ENCODE measurements at regions not wholly inside any gene's neighbourhood (a gene's known extent, or its start where the extent isn't known, plus 50 kb on each side); places are given as distances from the start of the nearest gene placed in this dataset.

DNA sequence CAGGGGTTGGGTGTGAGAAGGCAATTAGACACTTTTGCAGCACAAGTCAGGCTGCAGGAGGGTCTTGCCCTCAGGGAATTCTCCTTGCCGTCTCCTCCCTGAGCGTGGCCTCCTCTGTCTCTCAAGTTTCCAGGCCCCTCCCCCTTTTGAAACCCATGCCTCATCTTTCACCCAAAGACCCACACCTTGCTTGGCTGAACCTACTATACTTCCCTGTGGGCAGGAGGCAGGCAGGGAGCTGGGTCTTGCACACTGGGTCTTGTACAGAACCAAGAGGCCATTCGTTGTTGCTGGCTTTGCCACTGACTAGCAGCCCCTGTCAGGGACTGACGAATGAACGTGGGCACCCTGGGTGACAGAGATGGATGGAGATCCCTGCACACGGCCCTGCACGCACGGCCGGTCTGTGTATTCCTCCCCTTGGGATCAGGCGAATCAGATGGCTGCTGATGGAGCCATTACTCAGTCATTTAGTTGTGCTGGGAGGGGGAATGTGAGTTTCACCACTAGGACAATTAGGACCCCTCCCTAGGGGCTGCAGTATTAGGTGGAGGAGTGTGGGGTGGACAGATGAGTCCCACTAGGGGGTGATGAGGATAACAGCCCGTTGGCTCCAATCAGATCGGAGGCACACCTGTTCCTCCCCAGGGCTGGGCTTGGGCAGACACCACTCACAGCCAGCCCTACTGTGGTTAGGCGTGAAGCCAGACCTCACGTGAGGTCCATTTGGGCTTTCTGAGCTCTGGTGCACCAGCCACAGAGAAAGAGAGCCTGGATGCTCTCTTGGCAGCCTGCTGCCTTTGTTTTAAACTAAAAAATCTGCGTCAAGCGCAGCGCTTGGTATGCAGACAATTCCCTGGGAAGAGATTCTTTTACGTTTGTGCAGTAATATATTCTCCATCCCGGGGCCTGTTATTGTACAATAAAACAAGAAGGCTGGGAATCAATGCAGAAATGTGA is 167.7 kb upstream of the WSCD1 start:
- no peak for TF ChIP-seq EZH2 (IDR thresholded peaks at IDR 0.05; ENCODE audit: insufficient read depth, low read length)
- TF ChIP-seq, protein P1, sequence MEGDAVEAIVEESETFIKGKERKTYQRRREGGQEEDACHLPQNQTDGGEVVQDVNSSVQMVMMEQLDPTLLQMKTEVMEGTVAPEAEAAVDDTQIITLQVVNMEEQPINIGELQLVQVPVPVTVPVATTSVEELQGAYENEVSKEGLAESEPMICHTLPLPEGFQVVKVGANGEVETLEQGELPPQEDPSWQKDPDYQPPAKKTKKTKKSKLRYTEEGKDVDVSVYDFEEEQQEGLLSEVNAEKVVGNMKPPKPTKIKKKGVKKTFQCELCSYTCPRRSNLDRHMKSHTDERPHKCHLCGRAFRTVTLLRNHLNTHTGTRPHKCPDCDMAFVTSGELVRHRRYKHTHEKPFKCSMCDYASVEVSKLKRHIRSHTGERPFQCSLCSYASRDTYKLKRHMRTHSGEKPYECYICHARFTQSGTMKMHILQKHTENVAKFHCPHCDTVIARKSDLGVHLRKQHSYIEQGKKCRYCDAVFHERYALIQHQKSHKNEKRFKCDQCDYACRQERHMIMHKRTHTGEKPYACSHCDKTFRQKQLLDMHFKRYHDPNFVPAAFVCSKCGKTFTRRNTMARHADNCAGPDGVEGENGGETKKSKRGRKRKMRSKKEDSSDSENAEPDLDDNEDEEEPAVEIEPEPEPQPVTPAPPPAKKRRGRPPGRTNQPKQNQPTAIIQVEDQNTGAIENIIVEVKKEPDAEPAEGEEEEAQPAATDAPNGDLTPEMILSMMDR (IDR thresholded peaks at IDR 0.05; ENCODE audit: insufficient read depth, low read depth, low read length): no peak
- Histone ChIP-seq H3K36me3 (ENCODE audit: insufficient read depth, low read length) (no peaks in the 10 kb centered on the region), H3K9ac (ENCODE audit: low read length) (no peak overlapping the region), H3K4me3 (ENCODE audit: insufficient read depth, low read depth, low read length) (no peak overlapping the region), H3K4me2 (ENCODE audit: low read length) (no peak overlapping the region), H3K4me1 (ENCODE audit: insufficient read depth, low read length) (no peaks in the 10 kb centered on the region), H3K9me3 (ENCODE audit: insufficient read depth, low read depth, low read length) (no peaks in the 10 kb centered on the region), H3K27ac (ENCODE audit: low read depth, low read length) (no peak overlapping the region), H2AFZ (ENCODE audit: low read depth, low read length) (no peak overlapping the region), H3K27me3 (ENCODE audit: insufficient read depth, low read length) (no peaks in the 10 kb centered on the region), H4K20me1 (ENCODE audit: insufficient read depth, low read length) (no peaks in the 10 kb centered on the region), H3K79me2 (ENCODE audit: insufficient read depth, low read length) (no peaks in the 10 kb centered on the region)
- no peaks in the 10 kb centered on the region for H3K36me3 Mint-ChIP-seq (ENCODE audit: low read depth, unreplicated experiment)
- no peak for DNase-seq (ENCODE audit: low read depth)
- peaks cover under 1% of the 10 kb centered on the region for H3K4me1 Mint-ChIP-seq (ENCODE audit: low read depth, unreplicated experiment)
- H3K27ac Mint-ChIP-seq (ENCODE audit: unreplicated experiment): no peak overlapping the region
- peaks cover 9% of the 10 kb centered on the region for H3K27me3 Mint-ChIP-seq (ENCODE audit: low read depth, unreplicated experiment)
- no peak for FAIRE-seq
- no peak overlapping the region for H3K4me3 Mint-ChIP-seq (ENCODE audit: unreplicated experiment)
- peaks cover 5% of the 10 kb centered on the region for H3K9me3 Mint-ChIP-seq (ENCODE audit: unreplicated experiment)

DNA sequence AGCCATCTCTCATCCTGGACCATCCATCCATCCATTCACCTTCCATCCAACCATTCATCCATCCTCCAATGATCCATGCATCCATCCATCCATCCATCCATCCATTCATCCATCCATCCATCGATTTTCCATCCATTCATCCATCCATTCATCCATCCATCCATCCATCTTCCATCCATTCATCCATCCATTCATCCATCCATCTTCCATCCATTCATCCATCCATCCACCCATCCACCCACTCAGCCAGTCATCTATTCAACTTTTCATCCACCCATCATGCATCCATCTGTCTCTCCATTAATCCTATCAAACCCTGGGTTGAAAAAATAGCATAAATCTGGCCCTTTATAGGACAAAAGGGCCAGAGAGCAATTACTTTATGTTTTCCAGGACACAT is 158.3 kb upstream of the WSCD1 start:
- DNase-seq (ENCODE audit: low read depth) (no peak), FAIRE-seq (no peak)

More for the DNA sequence above, 158.3 kb upstream of the WSCD1 start:
- no peaks in the 10 kb centered on the region for H3K36me3 ChIP-seq (ENCODE audit: insufficient read depth, low read length)
- Mint-ChIP-seq H3K4me3 (ENCODE audit: unreplicated experiment) (no peak overlapping the region), H3K9me3 (ENCODE audit: unreplicated experiment) (peaks cover 2% of the 10 kb centered on the region), H3K4me1 (ENCODE audit: low read depth, unreplicated experiment) (no peaks in the 10 kb centered on the region), H3K36me3 (ENCODE audit: low read depth, unreplicated experiment) (no peaks in the 10 kb centered on the region), H3K27ac (ENCODE audit: unreplicated experiment) (no peak overlapping the region), H3K27me3 (ENCODE audit: low read depth, unreplicated experiment) (peaks cover 7% of the 10 kb centered on the region)
- H2AFZ ChIP-seq (ENCODE audit: low read depth, low read length): no peak overlapping the region
- H3K27ac ChIP-seq (ENCODE audit: low read depth, low read length): no peak overlapping the region
- H3K27me3 ChIP-seq (ENCODE audit: insufficient read depth, low read length): no peaks in the 10 kb centered on the region
- TF ChIP-seq, protein P1 (IDR thresholded peaks at IDR 0.05; ENCODE audit: insufficient read depth, low read depth, low read length): no peak
- no peak for TF ChIP-seq EZH2 (IDR thresholded peaks at IDR 0.05; ENCODE audit: insufficient read depth, low read length)
- no peak overlapping the region for H3K4me3 ChIP-seq (ENCODE audit: insufficient read depth, low read depth, low read length)
- no peaks in the 10 kb centered on the region for H4K20me1 ChIP-seq (ENCODE audit: insufficient read depth, low read length)
- H3K4me2 ChIP-seq (ENCODE audit: low read length): no peak overlapping the region
- H3K9ac ChIP-seq (ENCODE audit: low read length): no peak overlapping the region
- no peaks in the 10 kb centered on the region for H3K79me2 ChIP-seq (ENCODE audit: insufficient read depth, low read length)
- no peaks in the 10 kb centered on the region for H3K4me1 ChIP-seq (ENCODE audit: insufficient read depth, low read length)
- H3K9me3 ChIP-seq (ENCODE audit: insufficient read depth, low read depth, low read length): no peaks in the 10 kb centered on the region
